Adrenal gland (tissue), 9 donors: ENCODE measurements at regions not wholly inside any gene's neighbourhood (a gene's known extent, or its start where the extent isn't known, plus 50 kb on each side); places are given as distances from the start of the nearest gene placed in this dataset.
A peak's percentile ranks its signal among the peaks of the same experiment; 100 is the strongest.

Experiments used
- DNase-seq, 7 donors: peaks; one replicate each; pipeline ENCODE4 v3.0.0-alpha.2; 2019 to 2020
- H3K27ac ChIP-seq, 5 donors: fragments of 200-600 bp; sonication (generic) in 4 of 5; 1 replicate in 3 of 5; 2 replicates in 2 of 5; pipeline versions ENCODE4 v1.5.1 to v1.8.0; 2016 to 2020; ENCODE audit warnings: mild to moderate bottlenecking in 1 of 5
- H3K27me3 ChIP-seq: fragments of 200-600 bp; 2 replicates; pipeline ENCODE4 v1.8.0; 2021
- H3K36me3 ChIP-seq, 2 donors: fragments of 200-600 bp; replicated peaks in 1 of 2; 1 replicate in 1 of 2; 2 replicates in 1 of 2; pipeline versions ENCODE4 v1.5.1 to v1.8.0; 2018 to 2022
- H3K4me1 ChIP-seq, 2 donors: fragments of 200-600 bp; replicated peaks in 1 of 2; 1 replicate in 1 of 2; 2 replicates in 1 of 2; pipeline versions ENCODE4 v1.5.1 to v1.8.0; 2018 to 2021
- H3K4me3 ChIP-seq, 4 donors: fragments of 200-600 bp; sonication (generic) in 3 of 4; one replicate each; pipeline ENCODE4 v1.5.1; 2016 to 2018
- H3K9me3 ChIP-seq, 3 donors: fragments of 200-600 bp; sonication (generic) in 1 of 3; replicated peaks in 1 of 3; 1 replicate in 2 of 3; 2 replicates in 1 of 3; pipeline versions ENCODE4 v1.5.1 to v1.8.0; 2016 to 2021
- POLR2A ChIP-seq, 2 donors: fragments of 450-650 bp; IDR thresholded peaks; one replicate each; pipeline ENCODE4 v1.6.1; 2017; ENCODE audit warnings: antibody characterized with exemption in 2 of 2, mild to moderate bottlenecking in 2 of 2, moderate library complexity in 1 of 2
- WGBS, 4 donors: extraction: QIAGEN DNeasy Blood & Tissue Kit in 2 of 4; methylation state at CpG; one replicate each; pipeline versions ENCODE4 v1.1.5 to v1.1.7; 2013 to 2017; 5-methylcytosine and 5-hydroxymethylcytosine counted together
- intact Hi-C, 2 donors: fragments of 100-400 bp; cut with DNase I; formaldehyde crosslinking; loops; one replicate each; pipeline versions ENCODE4 v1.14.1 to v1.15.0; 2022 to 2023
- TF ChIP-seq, protein P1 (sequence below), 6 experiments: fragments of 450-650 bp in 4 of 6; fragments of 200-600 bp in 2 of 6; sonication (generic) in 1 of 6; IDR thresholded peaks; 1 replicate in 5 of 6; 2 replicates in 1 of 6; pipeline versions ENCODE4 v1.5.1 to v1.8.0; 2016 to 2021; ENCODE audit warnings: antibody characterized with exemption in 6 of 6, mild to moderate bottlenecking in 2 of 6, moderate library complexity in 1 of 6
- donor health status: healthy with polysubstance abuse.
- donor health status: Bipolar disorder and iron deficiency.
- donor health status: DM: yes; HTN: yes; CAD: no.
- donor health status: DM: no; HTN: no; CAD: no.
- donor health status: DM: no; HTN: no; CAD: no.

DNA sequence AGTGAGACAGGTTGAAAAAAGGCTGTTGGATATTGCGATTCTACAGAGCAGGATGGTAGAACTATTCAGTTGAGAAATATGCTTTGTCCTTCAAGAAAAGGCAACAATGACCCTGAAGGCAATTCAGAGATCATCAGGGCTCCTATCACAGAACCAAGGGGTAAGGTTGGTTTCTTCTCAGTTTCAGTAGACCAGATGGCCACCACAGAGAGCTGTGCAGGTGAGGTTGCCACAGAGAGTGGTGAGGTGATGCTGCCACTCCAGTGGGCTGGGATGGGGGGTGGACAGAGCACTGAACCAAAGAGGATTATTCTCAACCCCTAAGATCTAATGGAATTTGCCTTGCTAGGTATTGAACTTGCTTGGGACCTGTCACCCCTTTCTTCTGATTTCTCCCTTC, 64.6 kb upstream of the ZBTB7C start:
- intact Hi-C loops: loop anchor here in 1 of 2 donors (10.0 kb wide), 1 partner anchor 61 kb away; the partner anchor contains the start of gene CTIF
- DNase-seq: no peak
- H3K4me1 ChIP-seq: peaks cover 0 to 7% of the 10 kb centered on the region in 2 donors
- H3K27ac ChIP-seq: no peak overlapping the region
- 75 to 88% (median 83%) methylated on average over 1 of the region's 1 CpG for WGBS, 4 donors
- no peaks in the 10 kb centered on the region for H3K9me3 ChIP-seq
- no peak for TF ChIP-seq POLR2A (IDR thresholded peaks at IDR 0.05)
- TF ChIP-seq, protein P1, sequence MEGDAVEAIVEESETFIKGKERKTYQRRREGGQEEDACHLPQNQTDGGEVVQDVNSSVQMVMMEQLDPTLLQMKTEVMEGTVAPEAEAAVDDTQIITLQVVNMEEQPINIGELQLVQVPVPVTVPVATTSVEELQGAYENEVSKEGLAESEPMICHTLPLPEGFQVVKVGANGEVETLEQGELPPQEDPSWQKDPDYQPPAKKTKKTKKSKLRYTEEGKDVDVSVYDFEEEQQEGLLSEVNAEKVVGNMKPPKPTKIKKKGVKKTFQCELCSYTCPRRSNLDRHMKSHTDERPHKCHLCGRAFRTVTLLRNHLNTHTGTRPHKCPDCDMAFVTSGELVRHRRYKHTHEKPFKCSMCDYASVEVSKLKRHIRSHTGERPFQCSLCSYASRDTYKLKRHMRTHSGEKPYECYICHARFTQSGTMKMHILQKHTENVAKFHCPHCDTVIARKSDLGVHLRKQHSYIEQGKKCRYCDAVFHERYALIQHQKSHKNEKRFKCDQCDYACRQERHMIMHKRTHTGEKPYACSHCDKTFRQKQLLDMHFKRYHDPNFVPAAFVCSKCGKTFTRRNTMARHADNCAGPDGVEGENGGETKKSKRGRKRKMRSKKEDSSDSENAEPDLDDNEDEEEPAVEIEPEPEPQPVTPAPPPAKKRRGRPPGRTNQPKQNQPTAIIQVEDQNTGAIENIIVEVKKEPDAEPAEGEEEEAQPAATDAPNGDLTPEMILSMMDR (IDR thresholded peaks at IDR 0.05): no peak
- H3K36me3 ChIP-seq: no peaks in the 10 kb centered on the region
- H3K4me3 ChIP-seq: no peak overlapping the region
- H3K27me3 ChIP-seq: no peaks in the 10 kb centered on the region

DNA sequence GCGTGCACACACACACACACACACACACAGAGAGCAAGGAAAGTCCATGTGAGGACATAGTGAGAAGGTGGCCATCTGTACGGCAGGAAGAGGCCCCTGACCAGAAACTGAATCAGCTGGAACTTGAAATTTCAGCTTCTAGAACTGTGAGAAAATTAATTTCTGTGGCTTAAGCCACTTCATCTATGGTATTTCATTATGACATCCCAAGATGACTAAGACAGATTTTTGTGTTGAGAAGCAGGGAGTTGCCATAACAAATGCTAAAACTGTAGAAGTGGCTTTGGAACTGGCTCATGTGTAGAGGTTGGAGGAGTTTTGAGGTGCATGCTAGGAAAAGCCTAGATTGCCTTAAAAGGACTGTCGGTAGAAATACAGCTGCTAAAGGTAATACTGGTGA, 63.4 kb upstream of the ZBTB7C start:
- intact Hi-C loops: loop anchor here in 1 of 2 donors (10.0 kb wide), 1 partner anchor 62 kb away; the partner anchor contains the start of gene CTIF
- DNase-seq: no peak
- peaks cover 0 to 7% of the 10 kb centered on the region in 2 donors for H3K4me1 ChIP-seq
- TF ChIP-seq, protein P1 (IDR thresholded peaks at IDR 0.05): no peak
- no peak for TF ChIP-seq POLR2A (IDR thresholded peaks at IDR 0.05)
- whole genome bisulfite sequencing, 4 donors: 61 to 99% (median 76%) methylated on average over 2 to 3 of the region's 3 CpGs
- no peaks in the 10 kb centered on the region for H3K36me3 ChIP-seq
- H3K27me3 ChIP-seq: no peaks in the 10 kb centered on the region
- H3K9me3 ChIP-seq: no peaks in the 10 kb centered on the region
- no peak overlapping the region for H3K27ac ChIP-seq
- no peak overlapping the region for H3K4me3 ChIP-seq

DNA sequence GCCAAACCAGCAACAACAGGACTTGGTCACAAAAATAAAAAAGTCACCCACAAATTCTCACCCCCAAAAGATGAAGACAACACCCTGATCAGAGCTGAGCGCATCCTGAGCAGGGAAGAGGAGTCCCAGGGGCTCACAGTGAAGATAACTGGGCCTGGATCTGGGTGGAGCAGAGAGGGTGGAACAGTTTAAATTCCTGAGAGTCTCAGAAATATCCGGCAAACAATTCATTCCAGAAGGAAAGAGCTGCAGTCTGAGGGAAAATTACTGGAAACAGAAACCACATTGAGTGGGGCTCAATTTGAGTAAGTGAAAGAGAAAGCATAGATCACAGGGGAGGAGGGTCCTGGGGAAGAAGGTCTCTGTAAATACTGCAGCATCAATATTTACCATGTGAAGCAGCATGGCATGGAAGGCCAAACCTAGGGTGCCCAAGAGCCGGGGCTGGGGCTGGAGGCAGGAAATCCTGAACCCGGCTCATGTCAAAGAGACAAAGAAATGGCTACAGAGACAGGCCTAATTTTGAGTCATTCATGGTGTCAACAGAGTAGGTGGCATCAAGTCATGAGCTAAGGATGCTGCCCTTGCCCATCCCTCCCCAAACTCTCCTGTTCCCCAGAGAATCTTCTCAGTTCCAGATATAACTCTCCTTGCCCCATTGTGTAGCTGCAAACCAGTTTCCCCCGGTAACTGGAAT, 61.4 kb upstream of the ZBTB7C start:
- Histone ChIP-seq H3K4me3 (no peak overlapping the region), H3K27me3 (no peaks in the 10 kb centered on the region), H3K4me1 (no peaks in the 10 kb centered on the region), H3K27ac (peak overlapping the region in 3 of 5 donors; percentile 10 to 82 (median 54)), H3K9me3 (no peaks in the 10 kb centered on the region), H3K36me3 (no peaks in the 10 kb centered on the region)
- DNase-seq: no peak
- intact Hi-C loops: loop anchor here in 1 of 2 donors (10.0 kb wide), 1 partner anchor 64 kb away; the partner anchor contains the start of gene CTIF
- 71 to 82% (median 76%) methylated on average over 5 of the region's 5 CpGs for WGBS, 4 donors
- no peak for TF ChIP-seq POLR2A (IDR thresholded peaks at IDR 0.05)
- TF ChIP-seq, protein P1 (IDR thresholded peaks at IDR 0.05): no peak

DNA sequence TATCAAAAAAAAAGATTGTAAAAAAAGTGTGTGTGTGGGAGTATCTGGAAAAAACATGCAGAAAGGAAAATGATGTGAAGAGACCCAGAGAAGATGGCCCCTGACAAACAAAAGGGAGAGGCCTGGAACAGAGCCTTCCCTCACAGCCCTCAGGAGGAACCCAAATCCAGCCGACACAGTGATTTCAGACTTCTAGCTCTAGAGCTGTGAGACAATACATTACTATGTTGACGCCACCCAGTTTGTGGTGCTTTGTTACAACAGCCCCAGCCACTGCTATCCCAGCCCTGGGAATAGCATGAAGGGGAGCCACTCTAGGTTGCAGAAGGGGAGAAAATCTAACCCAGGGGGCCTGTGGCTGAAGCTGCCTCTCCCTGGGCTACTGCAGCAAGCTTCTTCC, 59.0 kb upstream of the ZBTB7C start:
- WGBS, 4 donors: 63 to 97% (median 90%) methylated on average over 2 of the region's 2 CpGs
- Histone ChIP-seq H3K27ac (no peak overlapping the region), H3K9me3 (no peaks in the 10 kb centered on the region), H3K4me3 (no peak overlapping the region), H3K4me1 (no peaks in the 10 kb centered on the region), H3K27me3 (no peaks in the 10 kb centered on the region), H3K36me3 (no peaks in the 10 kb centered on the region)
- intact Hi-C loops: no loop called here
- no peak for DNase-seq
- TF ChIP-seq, protein P1 (IDR thresholded peaks at IDR 0.05): no peak
- TF ChIP-seq POLR2A (IDR thresholded peaks at IDR 0.05): no peak
